ENCODE measurements at regions not wholly inside any gene's neighbourhood (a gene's known extent, or its start where the extent isn't known, plus 50 kb on each side); places are given as distances from the start of the nearest gene placed in this dataset.

DNA sequence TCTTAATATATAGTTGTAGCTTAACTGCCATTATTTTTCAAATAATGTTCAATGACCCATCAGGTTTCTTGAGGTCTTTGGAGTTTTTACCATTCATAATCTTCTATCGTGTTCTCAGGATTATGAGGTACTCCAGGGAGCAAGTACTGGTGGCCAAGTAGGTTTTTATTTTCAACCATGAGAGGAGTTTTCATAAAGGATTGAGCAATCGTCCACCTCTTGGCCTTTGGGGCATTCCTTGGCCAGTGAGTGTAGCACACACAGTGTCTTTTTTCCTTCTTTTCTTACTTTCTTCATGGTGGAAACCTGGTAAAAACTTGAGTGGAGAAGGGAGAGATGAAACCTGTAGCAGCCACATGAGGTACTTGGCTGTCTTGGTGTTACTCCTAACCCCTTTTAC lies 567.0 kb upstream of the NR3C2 start:
- Histone ChIP-seq H3K9me3 (ENCODE audit: low read length) (no peaks in the 10 kb centered on the region), H3K36me3 (ENCODE audit: low read depth, low read length) (no peaks in the 10 kb centered on the region), H3K27me3 (ENCODE audit: low read length) (no peaks in the 10 kb centered on the region), H3K4me1 (ENCODE audit: insufficient read depth, low read length) (no peaks in the 10 kb centered on the region), H3K9ac (ENCODE audit: low read length) (no peak overlapping the region), H4K20me1 (ENCODE audit: low read length) (no peaks in the 10 kb centered on the region), H3K4me2 (ENCODE audit: low read length) (no peak overlapping the region), H2AFZ (ENCODE audit: low read length) (no peak overlapping the region), H3K9me2 (replicated peaks; ENCODE audit: low read length) (no peaks in the 10 kb centered on the region), H3F3A (ENCODE audit: low read length, unreplicated experiment) (no peaks in the 10 kb centered on the region), H3K4me3 (ENCODE audit: low read length) (no peak overlapping the region), H3K27ac (ENCODE audit: low read length) (no peak overlapping the region), H3K79me2 (ENCODE audit: low read length) (no peaks in the 10 kb centered on the region)
- TF ChIP-seq EZH2phosphoT487 (IDR thresholded peaks at IDR 0.05; ENCODE audit: borderline replicate concordance, low read length) (no peak), EZH2 (IDR thresholded peaks at IDR 0.05; ENCODE audit: low read length, unreplicated experiment) (no peak)
- TF ChIP-seq, protein P1, sequence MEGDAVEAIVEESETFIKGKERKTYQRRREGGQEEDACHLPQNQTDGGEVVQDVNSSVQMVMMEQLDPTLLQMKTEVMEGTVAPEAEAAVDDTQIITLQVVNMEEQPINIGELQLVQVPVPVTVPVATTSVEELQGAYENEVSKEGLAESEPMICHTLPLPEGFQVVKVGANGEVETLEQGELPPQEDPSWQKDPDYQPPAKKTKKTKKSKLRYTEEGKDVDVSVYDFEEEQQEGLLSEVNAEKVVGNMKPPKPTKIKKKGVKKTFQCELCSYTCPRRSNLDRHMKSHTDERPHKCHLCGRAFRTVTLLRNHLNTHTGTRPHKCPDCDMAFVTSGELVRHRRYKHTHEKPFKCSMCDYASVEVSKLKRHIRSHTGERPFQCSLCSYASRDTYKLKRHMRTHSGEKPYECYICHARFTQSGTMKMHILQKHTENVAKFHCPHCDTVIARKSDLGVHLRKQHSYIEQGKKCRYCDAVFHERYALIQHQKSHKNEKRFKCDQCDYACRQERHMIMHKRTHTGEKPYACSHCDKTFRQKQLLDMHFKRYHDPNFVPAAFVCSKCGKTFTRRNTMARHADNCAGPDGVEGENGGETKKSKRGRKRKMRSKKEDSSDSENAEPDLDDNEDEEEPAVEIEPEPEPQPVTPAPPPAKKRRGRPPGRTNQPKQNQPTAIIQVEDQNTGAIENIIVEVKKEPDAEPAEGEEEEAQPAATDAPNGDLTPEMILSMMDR (conservative IDR thresholded peaks at IDR 0.05; ENCODE audit: low read depth, low read length): no peak
- ATAC-seq: no peak
- ChIA-PET POLR2A (ENCODE audit: unreplicated experiment) (no interaction called here), CTCF (no interaction called here)
- no TSS peak for BruUV-seq (replicated peaks)
- intact Hi-C loops (cut with micrococcal nuclease): loop anchor here (10.0 kb wide), 1 partner anchor 256 kb away; no protein-coding TSS in a partner anchor
- DNase-seq: no peak

DNA sequence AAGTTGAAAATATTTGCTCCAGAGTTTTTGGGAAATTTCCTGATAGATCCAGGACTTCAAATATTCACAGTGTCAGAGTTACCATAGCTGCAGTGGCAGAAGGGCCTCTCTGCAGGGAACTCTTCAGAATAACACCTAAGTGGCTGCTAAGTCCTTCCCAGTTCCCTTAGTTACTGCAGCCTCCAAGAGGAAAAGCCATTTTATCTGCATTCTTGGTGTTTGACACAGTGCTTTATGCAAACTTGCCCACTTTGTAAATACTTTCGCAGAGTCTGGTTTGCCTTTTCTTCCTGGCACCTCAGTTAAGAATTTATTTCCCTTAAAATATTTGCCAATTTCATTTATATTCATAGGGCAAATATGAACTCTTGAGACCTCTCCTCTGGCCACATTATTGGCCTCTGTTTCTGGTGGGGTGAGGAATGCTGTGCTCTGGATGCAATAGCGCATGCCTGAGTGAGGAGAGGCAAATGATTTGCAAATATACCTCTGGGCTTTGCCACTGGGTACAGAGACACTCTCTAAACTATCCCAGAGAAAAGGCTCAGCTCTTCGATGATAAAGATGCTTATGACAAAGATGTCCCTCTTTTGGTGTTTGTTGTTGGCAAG lies 566.3 kb upstream of the NR3C2 start:
- Histone ChIP-seq H3K9me2 (replicated peaks; ENCODE audit: low read length) (no peaks in the 10 kb centered on the region), H3K4me1 (ENCODE audit: insufficient read depth, low read length) (no peaks in the 10 kb centered on the region), H3K9me3 (ENCODE audit: low read length) (no peaks in the 10 kb centered on the region), H3F3A (ENCODE audit: low read length, unreplicated experiment) (no peaks in the 10 kb centered on the region), H2AFZ (ENCODE audit: low read length) (no peak overlapping the region), H3K79me2 (ENCODE audit: low read length) (no peaks in the 10 kb centered on the region), H3K4me3 (ENCODE audit: low read length) (no peak overlapping the region), H3K27me3 (ENCODE audit: low read length) (no peaks in the 10 kb centered on the region), H3K36me3 (ENCODE audit: low read depth, low read length) (no peaks in the 10 kb centered on the region), H4K20me1 (ENCODE audit: low read length) (no peaks in the 10 kb centered on the region), H3K9ac (ENCODE audit: low read length) (no peak overlapping the region), H3K4me2 (ENCODE audit: low read length) (no peak overlapping the region), H3K27ac (ENCODE audit: low read length) (no peak overlapping the region)
- CTCF ChIA-PET: no interaction called here
- no peak for DNase-seq
- BruUV-seq (replicated peaks): no TSS peak
- no peak for TF ChIP-seq EZH2 (IDR thresholded peaks at IDR 0.05; ENCODE audit: low read length, unreplicated experiment)
- TF ChIP-seq, protein P1 (conservative IDR thresholded peaks at IDR 0.05; ENCODE audit: low read depth, low read length): no peak
- TF ChIP-seq EZH2phosphoT487 (IDR thresholded peaks at IDR 0.05; ENCODE audit: borderline replicate concordance, low read length): no peak
- POLR2A ChIA-PET (ENCODE audit: unreplicated experiment): no interaction called here
- ATAC-seq: no peak; the same call in 1 of the 2 replicates
- intact Hi-C loops (cut with micrococcal nuclease): loop anchor here (10.0 kb wide), 1 partner anchor 256 kb away; no protein-coding TSS in a partner anchor

DNA sequence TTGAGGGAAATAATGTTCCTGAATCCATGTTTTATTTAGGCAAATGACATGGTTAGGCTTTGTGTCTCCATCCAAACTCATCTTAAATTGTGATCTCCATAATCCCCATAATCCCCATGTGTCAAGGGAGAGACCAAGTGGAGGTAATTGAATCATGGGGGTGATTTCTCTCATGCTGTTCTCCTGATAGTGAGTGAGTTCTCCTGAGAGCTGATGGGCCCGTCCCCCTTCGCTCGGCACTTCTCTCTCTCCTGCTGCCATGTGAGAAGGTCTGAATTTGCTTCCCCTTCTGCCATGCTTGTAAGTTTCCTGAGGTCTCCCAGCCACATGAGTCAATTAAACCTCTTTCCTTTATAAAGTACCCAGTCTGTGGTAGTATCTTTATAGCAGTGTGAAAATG lies 563.0 kb upstream of the NR3C2 start:
- H3K9me2 ChIP-seq (replicated peaks; ENCODE audit: low read length): no peaks in the 10 kb centered on the region
- intact Hi-C loops (cut with micrococcal nuclease): loop anchor here (10.0 kb wide), 1 partner anchor 260 kb away; no protein-coding TSS in a partner anchor
- no TSS peak for BruUV-seq (replicated peaks)

More for the DNA sequence above, 563.0 kb upstream of the NR3C2 start:
- H3K79me2 ChIP-seq (ENCODE audit: low read length): no peaks in the 10 kb centered on the region
- POLR2A ChIA-PET (ENCODE audit: unreplicated experiment): no interaction called here
- H3F3A ChIP-seq (ENCODE audit: low read length, unreplicated experiment): no peaks in the 10 kb centered on the region
- H2AFZ ChIP-seq (ENCODE audit: low read length): no peak overlapping the region
- ATAC-seq: no peak
- H3K27me3 ChIP-seq (ENCODE audit: low read length): no peaks in the 10 kb centered on the region
- no peak overlapping the region for H3K9ac ChIP-seq (ENCODE audit: low read length)
- TF ChIP-seq EZH2 (IDR thresholded peaks at IDR 0.05; ENCODE audit: low read length, unreplicated experiment) (no peak), EZH2phosphoT487 (IDR thresholded peaks at IDR 0.05; ENCODE audit: borderline replicate concordance, low read length) (no peak)
- TF ChIP-seq, protein P1 (conservative IDR thresholded peaks at IDR 0.05; ENCODE audit: low read depth, low read length): no peak
- no peak overlapping the region for H3K4me2 ChIP-seq (ENCODE audit: low read length)
- no peaks in the 10 kb centered on the region for H4K20me1 ChIP-seq (ENCODE audit: low read length)
- no peak for DNase-seq
- H3K27ac ChIP-seq (ENCODE audit: low read length): no peak overlapping the region
- H3K4me1 ChIP-seq (ENCODE audit: insufficient read depth, low read length): no peaks in the 10 kb centered on the region
- H3K36me3 ChIP-seq (ENCODE audit: low read depth, low read length): no peaks in the 10 kb centered on the region
- CTCF ChIA-PET: no interaction called here
- no peaks in the 10 kb centered on the region for H3K9me3 ChIP-seq (ENCODE audit: low read length)
- H3K4me3 ChIP-seq (ENCODE audit: low read length): no peak overlapping the region

Measured in PC-3 (cell line).